ENCODE measurements at regions not wholly inside any gene's neighbourhood (a gene's known extent, or its start where the extent isn't known, plus 50 kb on each side); places are given as distances from the start of the nearest gene placed in this dataset.
"Not testable (repeated sequence)": the region's sequence is repeated elsewhere in the genome, so short reads cannot be mapped to it uniquely, and the experiment has no call there.

DNA sequence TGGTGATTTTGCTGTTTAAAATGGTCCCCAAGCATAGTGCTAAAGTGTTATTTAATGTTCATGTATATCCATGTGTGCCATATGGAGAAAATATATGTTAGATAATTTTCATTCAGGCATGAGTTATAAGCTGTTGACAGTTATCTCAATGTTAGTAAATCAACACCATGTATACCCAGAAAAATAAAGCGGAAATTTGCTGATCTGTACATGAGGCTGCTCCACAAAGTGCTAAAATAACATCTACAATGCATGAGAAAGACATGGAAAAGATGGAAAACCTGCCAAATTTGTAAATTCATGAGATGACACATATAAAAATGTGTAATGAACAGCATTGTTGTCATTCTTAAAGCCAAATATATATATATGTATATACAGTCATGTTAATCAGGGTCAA is 1199.2 kb downstream of the FSCB start:
- in situ Hi-C loops (cut with HindIII; ENCODE audit: low pct_ligation_motif_present, low sequenced_read_pairs): no loop called here
- H3K27me3 ChIP-seq (replicated peaks): no peaks in the 10 kb centered on the region
- no peak for DNase-seq
- TF ChIP-seq CTCF (IDR thresholded peaks at IDR 0.05; ENCODE audit: low read depth, low read length, missing control alignments): no peak
- no peaks in the 10 kb centered on the region for H3K36me3 ChIP-seq (replicated peaks)
- H3K4me3 ChIP-seq (ENCODE audit: low read depth, low read length): no peak overlapping the region
- H3K27ac ChIP-seq: no peak overlapping the region

- DNase-seq: no peak
- Histone ChIP-seq H3K36me3 (replicated peaks) (no peaks in the 10 kb centered on the region), H3K4me3 (ENCODE audit: low read depth, low read length) (no peak overlapping the region), H3K27ac (no peak overlapping the region), H3K27me3 (replicated peaks) (no peaks in the 10 kb centered on the region)
- in situ Hi-C loops (cut with HindIII; ENCODE audit: low pct_ligation_motif_present, low sequenced_read_pairs): no loop called here
- no peak for TF ChIP-seq CTCF (IDR thresholded peaks at IDR 0.05; ENCODE audit: low read depth, low read length, missing control alignments)
Measured at GRCh38 chr14:43306053-43306452, 1201.0 kb downstream of the FSCB start.

GRCh38 chr14:43297794-43298193 is 1209.3 kb downstream of the FSCB start:
- DNase-seq: no peak
- in situ Hi-C loops (cut with HindIII; ENCODE audit: low pct_ligation_motif_present, low sequenced_read_pairs): no loop called here
- H3K27ac ChIP-seq: no peak overlapping the region
- no peak for TF ChIP-seq CTCF (IDR thresholded peaks at IDR 0.05; ENCODE audit: low read depth, low read length, missing control alignments)
- no peak overlapping the region for H3K4me3 ChIP-seq (ENCODE audit: low read depth, low read length)
- no peaks in the 10 kb centered on the region for H3K36me3 ChIP-seq (replicated peaks)
- H3K27me3 ChIP-seq (replicated peaks): no peaks in the 10 kb centered on the region

DNA sequence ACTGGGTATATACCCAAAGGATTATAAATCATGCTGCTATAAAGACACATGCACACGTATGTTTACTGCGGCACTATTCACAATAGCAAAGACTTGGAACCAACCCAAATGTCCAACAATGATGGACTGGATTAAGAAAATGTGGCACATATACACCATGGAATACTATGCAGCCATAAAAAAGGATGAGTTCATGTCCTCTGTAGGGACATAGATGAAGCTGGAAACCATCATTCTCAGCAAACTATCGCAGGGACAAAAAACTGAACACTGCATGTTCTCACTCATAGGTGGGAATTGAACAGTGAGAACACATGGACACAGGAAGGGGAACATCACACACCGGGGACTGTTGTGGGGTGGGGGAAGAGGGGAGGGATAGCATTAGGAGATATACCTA is 1211.0 kb downstream of the FSCB start:
- H3K27ac ChIP-seq; in situ Hi-C loops (cut with HindIII; ENCODE audit: low pct_ligation_motif_present, low sequenced_read_pairs); H3K36me3 ChIP-seq (replicated peaks); H3K27me3 ChIP-seq (replicated peaks); DNase-seq; H3K4me3 ChIP-seq (ENCODE audit: low read depth, low read length): not testable (repeated sequence)

GRCh38 chr14:43285575-43285974 is 1221.5 kb downstream of the FSCB start:
- H3K4me3 ChIP-seq (ENCODE audit: low read depth, low read length): no peak overlapping the region
- in situ Hi-C loops (cut with HindIII; ENCODE audit: low pct_ligation_motif_present, low sequenced_read_pairs): no loop called here
- TF ChIP-seq CTCF (IDR thresholded peaks at IDR 0.05; ENCODE audit: low read depth, low read length, missing control alignments): no peak
- no peak for DNase-seq
- H3K36me3 ChIP-seq (replicated peaks): no peaks in the 10 kb centered on the region
- H3K27me3 ChIP-seq (replicated peaks): no peaks in the 10 kb centered on the region
- H3K27ac ChIP-seq: no peak overlapping the region

DNA sequence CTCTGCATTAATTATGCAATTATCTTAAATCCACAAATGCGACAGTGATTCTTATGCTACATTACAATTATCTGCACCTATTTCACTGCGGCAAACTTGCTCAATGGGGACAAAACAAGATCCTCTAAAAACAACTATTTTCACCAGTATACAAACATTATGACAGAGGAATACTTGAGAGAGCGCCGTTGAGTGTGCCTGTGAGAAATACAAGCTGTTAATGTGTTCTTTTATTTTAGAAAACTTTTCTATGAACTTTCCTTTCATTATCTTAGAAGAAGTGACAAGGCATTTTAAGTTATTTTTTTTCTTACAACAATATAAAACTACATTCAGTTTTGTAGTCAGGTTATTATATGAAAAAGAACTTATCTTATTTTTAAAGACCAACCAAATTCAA is 1247.0 kb downstream of the FSCB start:
- Histone ChIP-seq H3K36me3 (replicated peaks) (no peaks in the 10 kb centered on the region), H3K27ac (no peak overlapping the region), H3K4me3 (ENCODE audit: low read depth, low read length) (no peak overlapping the region), H3K27me3 (replicated peaks) (no peaks in the 10 kb centered on the region)
- TF ChIP-seq CTCF (IDR thresholded peaks at IDR 0.05; ENCODE audit: low read depth, low read length, missing control alignments): no peak
- in situ Hi-C loops (cut with HindIII; ENCODE audit: low pct_ligation_motif_present, low sequenced_read_pairs): no loop called here
- no peak for DNase-seq
